ENCODE measurements at regions not wholly inside any gene's neighbourhood (a gene's known extent, or its start where the extent isn't known, plus 50 kb on each side); places are given as distances from the start of the nearest gene placed in this dataset.

DNA sequence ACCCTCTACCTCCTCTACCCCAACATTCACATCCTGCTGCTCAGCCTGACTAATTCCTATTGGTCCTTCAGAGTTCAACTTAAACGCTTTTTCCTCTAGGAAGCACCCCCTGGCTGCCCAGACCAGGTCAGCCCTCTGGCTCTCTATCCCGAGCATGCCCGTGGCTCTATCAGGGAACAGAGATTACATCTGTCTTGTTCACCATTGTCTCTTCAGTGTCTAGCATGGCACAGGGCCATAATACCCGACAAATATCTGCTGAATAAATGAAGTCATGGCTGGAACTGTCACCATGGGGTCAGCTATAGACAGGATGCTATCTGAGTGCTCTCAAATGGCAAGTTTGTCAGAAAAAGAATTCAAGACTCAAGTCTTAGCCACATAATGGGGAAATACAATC, 296.9 kb upstream of the CHRNA7 start:
- Histone ChIP-seq H3K4me1 (ENCODE audit: low read length) (no peaks in the 10 kb centered on the region), H3K4me2 (ENCODE audit: low read length) (no peak overlapping the region), H3K27ac (ENCODE audit: low read length) (no peak overlapping the region), H3K9ac (ENCODE audit: low read length) (no peak overlapping the region), H4K20me1 (ENCODE audit: insufficient read depth, low read length) (no peaks in the 10 kb centered on the region), H2AFZ (ENCODE audit: low read depth, low read length) (no peak overlapping the region), H3K9me3 (ENCODE audit: insufficient read depth, low read length) (no peaks in the 10 kb centered on the region), H3K36me3 (replicated peaks; ENCODE audit: low read depth, low read length) (no peaks in the 10 kb centered on the region), H3K4me3 (ENCODE audit: low read length) (no peak overlapping the region), H3K27me3 (ENCODE audit: low read depth, low read length) (no peaks in the 10 kb centered on the region), H3K79me2 (ENCODE audit: low read length) (no peaks in the 10 kb centered on the region)
- TF ChIP-seq CTCF (IDR thresholded peaks at IDR 0.05; ENCODE audit: low read depth, low read length), result no peak
- no peak for TF ChIP-seq EZH2phosphoT487 (IDR thresholded peaks at IDR 0.05; ENCODE audit: low read depth)

DNA sequence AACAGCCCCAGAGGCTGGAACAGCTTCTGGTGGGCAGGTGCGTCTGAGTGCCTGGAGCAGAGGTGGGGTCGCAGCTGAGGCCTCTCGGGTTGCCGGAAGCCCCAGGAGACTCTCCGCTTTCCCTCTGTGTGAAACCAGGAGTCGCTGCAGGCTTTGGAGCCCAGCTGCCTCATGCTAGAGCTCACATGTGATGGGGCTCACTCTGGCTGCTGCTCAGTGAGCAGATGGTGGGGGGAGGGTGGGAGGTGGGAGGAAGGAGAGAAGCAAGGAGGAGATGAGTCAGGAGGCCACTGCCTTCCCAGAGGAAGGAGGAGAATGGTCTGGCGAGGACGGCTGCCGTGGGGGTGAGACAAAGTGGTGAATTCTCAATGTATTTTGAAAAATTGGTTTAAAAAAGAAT, 290.1 kb upstream of the CHRNA7 start:
- peaks cover 4% of the 10 kb centered on the region for H3K36me3 ChIP-seq (replicated peaks; ENCODE audit: low read depth, low read length)
- no peak overlapping the region for H3K27ac ChIP-seq (ENCODE audit: low read length)
- no peaks in the 10 kb centered on the region for H4K20me1 ChIP-seq (ENCODE audit: insufficient read depth, low read length)
- no peak overlapping the region for H3K9ac ChIP-seq (ENCODE audit: low read length)
- no peaks in the 10 kb centered on the region for H3K4me1 ChIP-seq (ENCODE audit: low read length)
- H3K9me3 ChIP-seq (ENCODE audit: insufficient read depth, low read length), result peaks cover 10% of the 10 kb centered on the region; the same call in 1 of the 2 replicates
- TF ChIP-seq EZH2phosphoT487 (IDR thresholded peaks at IDR 0.05; ENCODE audit: low read depth), result no peak
- no peak for TF ChIP-seq CTCF (IDR thresholded peaks at IDR 0.05; ENCODE audit: low read depth, low read length)
- H3K4me3 ChIP-seq (ENCODE audit: low read length), result no peak overlapping the region
- H3K4me2 ChIP-seq (ENCODE audit: low read length), result no peak overlapping the region
- no peaks in the 10 kb centered on the region for H3K79me2 ChIP-seq (ENCODE audit: low read length)
- H2AFZ ChIP-seq (ENCODE audit: low read depth, low read length), result no peak overlapping the region
- H3K27me3 ChIP-seq (ENCODE audit: low read depth, low read length), result no peaks in the 10 kb centered on the region

- Histone ChIP-seq H2AFZ (ENCODE audit: low read depth, low read length) (no peak overlapping the region), H3K27ac (ENCODE audit: low read length) (no peak overlapping the region), H3K4me2 (ENCODE audit: low read length) (no peak overlapping the region), H3K9ac (ENCODE audit: low read length) (no peak overlapping the region), H4K20me1 (ENCODE audit: insufficient read depth, low read length) (no peaks in the 10 kb centered on the region), H3K36me3 (replicated peaks; ENCODE audit: low read depth, low read length) (peaks cover 4% of the 10 kb centered on the region), H3K9me3 (ENCODE audit: insufficient read depth, low read length) (peaks cover 10% of the 10 kb centered on the region; the same call in 1 of the 2 replicates), H3K79me2 (ENCODE audit: low read length) (no peaks in the 10 kb centered on the region), H3K4me1 (ENCODE audit: low read length) (no peaks in the 10 kb centered on the region), H3K27me3 (ENCODE audit: low read depth, low read length) (no peaks in the 10 kb centered on the region), H3K4me3 (ENCODE audit: low read length) (no peak overlapping the region)
- no peak for TF ChIP-seq EZH2phosphoT487 (IDR thresholded peaks at IDR 0.05; ENCODE audit: low read depth)
- TF ChIP-seq CTCF (IDR thresholded peaks at IDR 0.05; ENCODE audit: low read depth, low read length), result no peak
Measured at GRCh38 chr15:31745841-31746240, 284.5 kb upstream of the CHRNA7 start.

DNA sequence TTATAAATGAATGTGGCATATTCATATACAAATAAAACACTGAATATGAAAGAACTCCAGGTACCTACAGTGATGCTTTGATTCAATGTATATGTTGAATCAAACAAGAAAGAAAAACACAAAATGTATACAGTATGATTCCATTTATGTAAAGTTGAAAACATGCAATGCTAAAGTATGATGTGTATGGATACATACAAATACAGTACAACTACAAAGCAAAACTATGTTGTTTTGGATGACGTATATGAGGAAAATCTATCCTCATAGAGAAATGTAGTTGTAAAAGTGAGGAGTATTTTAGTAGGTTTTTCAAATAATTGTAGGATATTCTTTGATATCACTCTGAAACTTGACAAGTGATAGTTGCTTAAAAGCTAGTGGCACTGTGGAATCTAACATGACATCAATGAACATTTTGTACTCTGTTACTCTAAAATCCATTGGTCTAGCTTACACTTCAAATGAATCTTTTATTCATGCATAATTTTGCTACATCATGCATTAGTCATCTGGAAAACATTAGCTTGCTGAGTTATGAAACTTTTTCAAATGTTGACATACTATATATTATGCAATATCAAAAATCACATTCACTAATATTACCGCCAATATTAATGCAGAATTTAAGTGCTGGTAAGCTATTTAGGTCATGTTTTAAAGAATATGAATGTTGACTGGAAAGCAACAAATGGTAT, 278.1 kb upstream of the CHRNA7 start:
- Histone ChIP-seq H2AFZ (ENCODE audit: low read depth, low read length) (no peak overlapping the region), H3K9ac (ENCODE audit: low read length) (no peak overlapping the region), H3K27me3 (ENCODE audit: low read depth, low read length) (no peaks in the 10 kb centered on the region), H4K20me1 (ENCODE audit: insufficient read depth, low read length) (no peaks in the 10 kb centered on the region), H3K9me3 (ENCODE audit: insufficient read depth, low read length) (no peaks in the 10 kb centered on the region), H3K79me2 (ENCODE audit: low read length) (no peaks in the 10 kb centered on the region), H3K4me1 (ENCODE audit: low read length) (no peaks in the 10 kb centered on the region), H3K27ac (ENCODE audit: low read length) (no peak overlapping the region), H3K4me2 (ENCODE audit: low read length) (no peak overlapping the region), H3K4me3 (ENCODE audit: low read length) (no peak overlapping the region), H3K36me3 (replicated peaks; ENCODE audit: low read depth, low read length) (no peaks in the 10 kb centered on the region)
- TF ChIP-seq EZH2phosphoT487 (IDR thresholded peaks at IDR 0.05; ENCODE audit: low read depth), result no peak
- TF ChIP-seq CTCF (IDR thresholded peaks at IDR 0.05; ENCODE audit: low read depth, low read length), result no peak
